CD8-positive, alpha-beta memory T cell (primary cell): ENCODE measurements at regions not wholly inside any gene's neighbourhood (a gene's known extent, or its start where the extent isn't known, plus 50 kb on each side); places are given as distances from the start of the nearest gene placed in this dataset.

ENCODE experiments used
- CTCF ChIA-PET: fragments of 350-600 bp; sonication (Branson Sonifier 250); formaldehyde crosslinking; loops from one replicate; lab custom pipeline; 2021; ENCODE audit warnings: antibody characterized with exemption; lab: Charles Lee
- POLR2A ChIA-PET: fragments of 350-600 bp; sonication (Branson Sonifier 250); formaldehyde crosslinking; loops from one replicate; lab custom pipeline; 2021; ENCODE audit warnings: antibody characterized with exemption; lab: Charles Lee
- DNase-seq, 5 donors: peaks; one replicate each; pipeline versions ENCODE4 v3.0.0 to v3.0.0-alpha.2; 2020 to 2022; ENCODE audit warnings: mixed read lengths in 1 of 5
- H3K27ac ChIP-seq: one replicate; pipeline ENCODE4 v1.7.0; 2013; ENCODE audit warnings: low read depth, mild to moderate bottlenecking, low read length, moderate library complexity
- H3K27me3 ChIP-seq: 2 replicates; pipeline ENCODE4 v1.7.0; 2013; ENCODE audit warnings: low read length, mild to moderate bottlenecking; ENCODE audit not compliant: insufficient read depth, poor library complexity, severe bottlenecking
- H3K36me3 ChIP-seq: 2 replicates; pipeline ENCODE4 v1.7.0; 2013; ENCODE audit warnings: mild to moderate bottlenecking, low read length, moderate library complexity; ENCODE audit not compliant: insufficient read depth
- H3K4me1 ChIP-seq: 2 replicates; pipeline ENCODE4 v1.7.0; 2013; ENCODE audit warnings: mild to moderate bottlenecking, low read length, moderate library complexity; ENCODE audit not compliant: insufficient read depth
- H3K4me3 ChIP-seq: 2 replicates; pipeline ENCODE4 v1.7.0; 2013; ENCODE audit warnings: mild to moderate bottlenecking, low read length
- H3K9me3 ChIP-seq: 2 replicates; pipeline ENCODE4 v1.7.0; 2013; ENCODE audit warnings: mild to moderate bottlenecking, low read length
- H3K27ac Mint-ChIP-seq, 8 donors: one replicate each; pipeline ENCODE4 v1.8.0; 2020 to 2021; ENCODE audit warnings: mixed read lengths in 8 of 8, mild to moderate bottlenecking in 6 of 8, inconsistent platforms in 3 of 8, moderate library complexity in 3 of 8
- H3K27me3 Mint-ChIP-seq, 2 donors: one replicate each; pipeline ENCODE4 v1.8.0; 2020 to 2021; ENCODE audit warnings: mixed read lengths in 2 of 2, mild to moderate bottlenecking in 1 of 2, moderate library complexity in 1 of 2
- H3K36me3 Mint-ChIP-seq, 3 donors: one replicate each; pipeline ENCODE4 v1.8.0; 2020 to 2021; ENCODE audit warnings: mixed read lengths in 3 of 3, inconsistent platforms in 1 of 3, mild to moderate bottlenecking in 1 of 3
- H3K4me1 Mint-ChIP-seq, 3 donors: one replicate each; pipeline ENCODE4 v1.8.0; 2020 to 2021; ENCODE audit warnings: mixed read lengths in 3 of 3, inconsistent platforms in 1 of 3, mild to moderate bottlenecking in 1 of 3
- H3K4me3 Mint-ChIP-seq, 7 donors: one replicate each; pipeline ENCODE4 v1.8.0; 2020 to 2021; ENCODE audit warnings: mixed read lengths in 7 of 7, mild to moderate bottlenecking in 6 of 7, moderate library complexity in 4 of 7, inconsistent platforms in 2 of 7
- H3K9me3 Mint-ChIP-seq, 5 donors: one replicate each; pipeline ENCODE4 v1.8.0; 2020 to 2022; ENCODE audit warnings: mixed read lengths in 5 of 5, mild to moderate bottlenecking in 3 of 5, moderate library complexity in 2 of 5, inconsistent platforms in 1 of 5

DNA sequence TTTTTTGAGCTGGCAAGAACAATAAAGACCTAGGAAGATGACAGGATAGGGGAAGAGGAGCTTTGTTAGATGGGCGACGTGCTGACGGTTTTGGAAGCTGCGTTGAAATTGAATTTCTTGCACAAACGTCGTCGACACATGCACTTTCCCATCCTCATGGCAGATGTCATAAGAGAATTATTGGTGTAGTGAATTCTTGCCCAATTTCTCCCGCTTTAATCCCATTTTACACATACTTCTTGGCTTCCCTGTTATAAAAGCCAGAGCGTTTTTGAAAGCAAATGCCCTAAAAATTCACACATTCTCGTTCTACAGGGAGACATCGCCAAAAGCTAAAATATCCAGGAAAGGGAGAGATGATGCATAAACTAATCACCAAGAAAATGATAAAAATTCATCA lies 109.8 kb upstream of the DAP start:
- no peak overlapping the region for H3K27ac Mint-ChIP-seq
- no peaks in the 10 kb centered on the region for H3K36me3 Mint-ChIP-seq
- H3K27me3 ChIP-seq: no peaks in the 10 kb centered on the region
- no peak overlapping the region for H3K27ac ChIP-seq
- no peaks in the 10 kb centered on the region for H3K4me1 ChIP-seq
- no peaks in the 10 kb centered on the region for H3K9me3 ChIP-seq
- no peak for DNase-seq
- peaks cover 4 to 17% of the 10 kb centered on the region in 2 donors for H3K27me3 Mint-ChIP-seq
- H3K4me3 ChIP-seq: no peak overlapping the region
- CTCF ChIA-PET: no interaction called here
- H3K36me3 ChIP-seq: no peaks in the 10 kb centered on the region
- peaks cover 0 to 2% (median 0%) of the 10 kb centered on the region in 5 donors for H3K9me3 Mint-ChIP-seq
- POLR2A ChIA-PET: no interaction called here
- no peak overlapping the region for H3K4me3 Mint-ChIP-seq
- no peaks in the 10 kb centered on the region for H3K4me1 Mint-ChIP-seq

DNA sequence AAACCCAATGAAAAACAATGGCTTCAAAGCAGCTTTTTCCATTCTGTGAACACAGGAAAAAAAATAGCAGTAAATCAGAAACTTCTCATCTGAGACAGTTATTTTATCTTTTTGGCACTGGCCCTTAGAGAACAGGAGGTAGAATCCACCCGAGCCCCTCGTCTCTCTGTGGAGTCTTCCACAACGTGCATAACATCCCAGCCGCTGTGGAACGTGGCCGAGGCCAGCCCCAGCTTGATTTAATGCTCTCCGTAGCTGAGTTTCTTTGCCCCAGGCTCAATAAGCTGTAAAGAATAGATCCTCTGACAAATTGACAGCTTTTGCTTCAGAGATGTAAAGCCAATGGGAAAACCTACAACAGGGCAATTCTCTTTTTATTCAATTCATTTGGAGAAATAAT lies 107.9 kb upstream of the DAP start:
- peaks cover 7 to 19% of the 10 kb centered on the region in 2 donors for H3K27me3 Mint-ChIP-seq
- no peaks in the 10 kb centered on the region for H3K4me1 Mint-ChIP-seq
- H3K4me3 Mint-ChIP-seq: no peak overlapping the region

DNA sequence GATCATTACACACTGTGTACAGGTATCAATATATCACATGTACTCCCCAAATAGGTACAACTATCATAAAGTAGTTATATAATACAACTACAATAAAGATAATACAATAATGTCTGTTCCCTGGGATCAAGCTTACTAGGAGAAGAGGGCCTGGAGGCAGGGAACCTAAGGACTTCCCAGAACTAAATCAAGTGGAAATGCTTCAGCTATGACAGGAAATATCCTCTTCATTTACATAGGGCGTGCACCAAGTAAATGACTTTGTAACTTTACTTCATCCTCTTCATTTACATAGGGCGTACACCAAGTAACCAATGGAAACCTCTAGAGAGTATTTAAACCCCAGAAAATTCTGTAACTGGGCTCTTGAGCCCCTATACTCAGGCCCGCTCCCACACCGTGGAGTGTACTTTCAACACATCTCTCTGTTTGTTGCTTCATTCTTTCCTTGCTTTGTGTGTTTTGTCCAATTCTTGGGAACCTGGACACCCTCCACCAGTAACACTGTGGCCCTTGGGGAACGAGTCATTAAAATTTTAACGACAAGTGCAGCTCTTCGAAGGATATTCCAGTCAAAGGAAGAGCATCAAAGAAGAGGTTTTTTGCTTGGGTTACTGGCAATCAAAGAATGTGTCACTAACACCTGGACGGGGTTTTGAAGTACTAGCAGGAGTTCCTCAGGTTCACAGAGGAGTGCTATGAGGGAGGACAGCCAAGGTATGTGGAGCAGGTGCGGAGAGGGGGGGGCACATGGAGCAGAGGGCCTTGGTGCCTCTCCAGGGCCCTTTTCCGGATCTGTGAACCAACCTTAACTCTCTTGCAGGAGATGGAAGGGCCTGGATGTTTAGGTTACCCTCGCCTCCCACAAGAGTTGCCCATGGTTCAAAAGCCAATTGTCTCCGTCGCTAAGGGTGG lies 106.6 kb upstream of the DAP start:
- H3K9me3 Mint-ChIP-seq: no peaks in the 10 kb centered on the region
- POLR2A ChIA-PET: no interaction called here
- Histone ChIP-seq H3K36me3 (no peaks in the 10 kb centered on the region), H3K27ac (no peak overlapping the region), H3K4me3 (no peak overlapping the region), H3K27me3 (no peaks in the 10 kb centered on the region), H3K4me1 (no peaks in the 10 kb centered on the region), H3K9me3 (no peaks in the 10 kb centered on the region)
- H3K27me3 Mint-ChIP-seq: peaks cover 8 to 28% of the 10 kb centered on the region in 2 donors
- H3K4me1 Mint-ChIP-seq: peaks cover 0 to 4% (median 0%) of the 10 kb centered on the region in 3 donors
- H3K4me3 Mint-ChIP-seq: no peak overlapping the region
- no peak overlapping the region for H3K27ac Mint-ChIP-seq
- H3K36me3 Mint-ChIP-seq: no peaks in the 10 kb centered on the region
- no peak for DNase-seq
- CTCF ChIA-PET: no interaction called here

More for the DNA sequence above, 107.9 kb upstream of the DAP start:
- no peaks in the 10 kb centered on the region for H3K9me3 Mint-ChIP-seq
- DNase-seq: no peak
- ChIA-PET POLR2A (no interaction called here), CTCF (interaction anchor here (1.3 kb wide), 1 partner anchor 13 kb away, joined by 3 read pairs; no protein-coding TSS in a partner anchor)
- H3K27ac Mint-ChIP-seq: no peak overlapping the region
- H3K9me3 ChIP-seq: no peaks in the 10 kb centered on the region
- no peaks in the 10 kb centered on the region for H3K4me1 ChIP-seq
- H3K27me3 ChIP-seq: no peaks in the 10 kb centered on the region
- H3K4me3 ChIP-seq: no peak overlapping the region
- H3K27ac ChIP-seq: no peak overlapping the region
- H3K36me3 ChIP-seq: no peaks in the 10 kb centered on the region
- H3K36me3 Mint-ChIP-seq: no peaks in the 10 kb centered on the region

DNA sequence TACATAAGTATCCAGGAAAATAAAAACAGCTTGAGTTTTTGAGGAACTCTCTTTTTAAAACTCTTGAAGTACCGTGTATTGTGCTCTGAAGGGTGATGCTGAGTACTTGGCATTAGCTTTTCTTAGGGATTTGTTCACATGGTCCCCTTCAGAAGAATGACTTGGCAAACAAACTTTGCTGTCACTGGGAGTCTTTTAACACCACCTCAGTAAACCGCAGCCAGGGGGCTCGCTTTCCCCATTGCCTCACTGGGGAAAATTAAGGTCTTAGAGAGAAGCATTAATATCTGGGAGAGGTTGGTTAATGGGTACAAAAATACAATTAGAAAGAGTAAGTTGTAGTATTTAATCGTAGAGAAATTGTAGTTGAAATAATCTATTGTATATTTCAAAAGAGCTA lies 105.9 kb upstream of the DAP start:
- H3K27me3 Mint-ChIP-seq: peaks cover 8 to 25% of the 10 kb centered on the region in 2 donors
- no peak overlapping the region for H3K27ac ChIP-seq
- no peaks in the 10 kb centered on the region for H3K9me3 Mint-ChIP-seq
- DNase-seq: no peak
- peaks cover 0 to 4% (median 0%) of the 10 kb centered on the region in 3 donors for H3K4me1 Mint-ChIP-seq
- H3K27ac Mint-ChIP-seq: no peak overlapping the region
- H3K4me1 ChIP-seq: no peaks in the 10 kb centered on the region
- ChIA-PET CTCF (no interaction called here), POLR2A (no interaction called here)
- no peaks in the 10 kb centered on the region for H3K27me3 ChIP-seq
- H3K9me3 ChIP-seq: no peaks in the 10 kb centered on the region
- H3K4me3 ChIP-seq: no peak overlapping the region
- no peaks in the 10 kb centered on the region for H3K36me3 ChIP-seq
- H3K4me3 Mint-ChIP-seq: no peak overlapping the region
- no peaks in the 10 kb centered on the region for H3K36me3 Mint-ChIP-seq

DNA sequence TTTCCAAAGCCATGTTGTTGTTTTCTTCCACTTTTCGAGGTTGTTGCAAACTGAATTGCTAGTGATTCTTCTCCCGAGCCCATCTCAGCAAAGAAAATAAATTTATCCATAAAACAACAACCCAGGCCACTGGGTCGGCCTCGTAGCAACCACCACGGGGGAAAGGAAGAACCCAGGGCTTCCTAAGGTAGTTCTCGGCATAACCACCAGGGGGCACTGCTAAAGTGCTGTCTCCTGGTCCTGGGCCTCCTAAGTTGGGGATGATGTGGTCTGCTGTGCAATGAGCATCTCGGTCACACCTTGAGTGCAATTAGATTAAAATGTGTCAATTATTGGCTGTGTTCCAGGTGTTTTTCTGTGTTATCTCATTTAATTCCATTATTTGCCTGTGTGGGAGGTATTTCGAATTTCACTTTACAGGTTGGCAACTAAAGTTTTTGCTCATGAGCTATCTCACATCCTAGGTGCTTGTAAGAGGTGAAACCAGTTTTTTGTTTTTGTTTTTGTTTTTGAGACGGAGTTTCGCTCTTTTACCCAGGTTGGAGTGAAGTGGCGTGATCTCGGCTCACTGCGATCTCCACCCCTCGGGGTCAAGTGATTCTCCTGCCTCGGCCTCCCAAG lies 102.8 kb upstream of the DAP start:
- Mint-ChIP-seq H3K9me3 (no peaks in the 10 kb centered on the region), H3K27me3 (peaks cover 7 to 26% of the 10 kb centered on the region in 2 donors), H3K4me1 (peaks cover 0 to 4% (median 0%) of the 10 kb centered on the region in 3 donors), H3K36me3 (no peaks in the 10 kb centered on the region), H3K4me3 (no peak overlapping the region), H3K27ac (no peak overlapping the region)
- H3K9me3 ChIP-seq: no peaks in the 10 kb centered on the region
- H3K27ac ChIP-seq: no peak overlapping the region
- H3K36me3 ChIP-seq: no peaks in the 10 kb centered on the region
- no peaks in the 10 kb centered on the region for H3K27me3 ChIP-seq
- H3K4me3 ChIP-seq: no peak overlapping the region
- CTCF ChIA-PET: interaction anchor here (1.1 to 1.5 kb wide), 3 partner anchors 8 to 11 kb away, joined by 3 to 4 read pairs (median 3); no protein-coding TSS in a partner anchor
- POLR2A ChIA-PET: no interaction called here
- DNase-seq: peak; percentile 11 to 58 (median 18)
- no peaks in the 10 kb centered on the region for H3K4me1 ChIP-seq

DNA sequence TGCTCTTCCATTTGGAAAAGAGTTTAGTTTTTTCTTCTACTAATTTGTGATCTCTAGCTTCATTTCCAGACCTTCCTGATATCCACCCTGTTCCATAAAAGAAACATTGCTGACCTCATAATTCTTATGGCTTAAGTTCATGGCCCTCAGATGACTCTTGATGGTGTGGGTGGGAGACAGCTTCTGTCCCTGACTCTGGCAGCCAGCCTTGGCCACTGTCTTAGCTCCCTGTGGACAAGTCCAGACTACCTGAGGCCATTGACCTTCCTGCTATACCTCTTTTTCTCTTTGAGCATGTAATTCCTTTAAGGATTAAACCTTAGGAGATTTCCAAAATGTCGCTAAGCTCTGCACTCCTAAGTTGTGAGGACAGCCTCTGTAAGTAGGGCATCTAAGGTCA lies 101.1 kb upstream of the DAP start:
- Histone ChIP-seq H3K9me3 (no peaks in the 10 kb centered on the region), H3K27ac (no peak overlapping the region), H3K27me3 (no peaks in the 10 kb centered on the region), H3K36me3 (no peaks in the 10 kb centered on the region), H3K4me3 (no peak overlapping the region), H3K4me1 (no peaks in the 10 kb centered on the region)
- no peak overlapping the region for H3K27ac Mint-ChIP-seq
- H3K27me3 Mint-ChIP-seq: peaks cover 13 to 37% of the 10 kb centered on the region in 2 donors
- no peak for DNase-seq
- no peaks in the 10 kb centered on the region for H3K36me3 Mint-ChIP-seq
- CTCF ChIA-PET: no interaction called here
- POLR2A ChIA-PET: no interaction called here
- no peaks in the 10 kb centered on the region for H3K9me3 Mint-ChIP-seq
- peaks cover 0 to 4% (median 0%) of the 10 kb centered on the region in 3 donors for H3K4me1 Mint-ChIP-seq
- no peak overlapping the region for H3K4me3 Mint-ChIP-seq

DNA sequence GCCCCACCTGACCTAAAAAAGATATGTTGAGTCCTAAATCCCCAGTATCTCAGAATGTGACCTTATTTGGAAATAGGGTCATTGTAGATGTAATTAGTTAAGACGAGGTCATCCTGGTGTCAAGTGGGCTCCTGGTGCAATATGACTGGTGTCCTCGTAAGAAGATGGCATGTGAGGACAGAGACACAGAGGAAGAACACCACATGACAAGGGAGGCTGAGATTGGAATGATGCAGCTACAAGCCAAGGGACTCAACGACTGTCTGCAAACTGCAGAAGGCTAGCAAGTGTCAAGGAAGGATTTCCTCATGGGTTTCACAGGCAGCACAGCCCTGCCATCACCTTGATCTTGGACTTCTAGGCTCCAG lies 100.4 kb upstream of the DAP start:
- no peaks in the 10 kb centered on the region for H3K9me3 ChIP-seq
- ChIA-PET CTCF (no interaction called here), POLR2A (no interaction called here)
- Mint-ChIP-seq H3K27me3 (peaks cover 16 to 35% of the 10 kb centered on the region in 2 donors), H3K4me1 (peaks cover 0 to 4% (median 0%) of the 10 kb centered on the region in 3 donors), H3K36me3 (no peaks in the 10 kb centered on the region), H3K4me3 (no peak overlapping the region), H3K9me3 (no peaks in the 10 kb centered on the region), H3K27ac (no peak overlapping the region)
- H3K27me3 ChIP-seq: no peaks in the 10 kb centered on the region
- no peak overlapping the region for H3K4me3 ChIP-seq
- H3K4me1 ChIP-seq: no peaks in the 10 kb centered on the region
- H3K36me3 ChIP-seq: no peaks in the 10 kb centered on the region
- no peak overlapping the region for H3K27ac ChIP-seq
- DNase-seq: no peak
